HT1080 (cell line): ENCODE measurements at regions not wholly inside any gene's neighbourhood (a gene's known extent, or its start where the extent isn't known, plus 50 kb on each side); places are given as distances from the start of the nearest gene placed in this dataset.
"Not testable (repeated sequence)": the region's sequence is repeated elsewhere in the genome, so short reads cannot be mapped to it uniquely, and the experiment has no call there.

Experiments
- DNase-seq: peaks from one replicate; pipeline ENCODE4 v3.0.0-alpha.2; 2015; ENCODE audit warnings: low read depth

GRCh38 chr12:24378548-24379407 is 429.3 kb upstream of the SOX5 start:
- no peak for DNase-seq

- no peak for DNase-seq
Measured at GRCh38 chr12:24374452-24374851, 425.0 kb upstream of the SOX5 start.

GRCh38 chr12:24373004-24373403 is 423.5 kb upstream of the SOX5 start:
- no peak for DNase-seq

- no peak for DNase-seq
Measured at GRCh38 chr12:24366514-24366913, 417.0 kb upstream of the SOX5 start.

- no peak for DNase-seq
Measured at GRCh38 chr12:24364921-24365320, 415.5 kb upstream of the SOX5 start.

GRCh38 chr12:24363177-24363754 is 413.8 kb upstream of the SOX5 start:
- DNase-seq = no peak

- no peak for DNase-seq
Measured at GRCh38 chr12:24361877-24362580, 412.6 kb upstream of the SOX5 start.

GRCh38 chr12:24360907-24361306 is 411.4 kb upstream of the SOX5 start:
- DNase-seq = no peak

GRCh38 chr12:24360461-24360860 is 411.0 kb upstream of the SOX5 start:
- no peak for DNase-seq

GRCh38 chr12:24360057-24360456 is 410.6 kb upstream of the SOX5 start:
- DNase-seq = no peak

- DNase-seq = no peak
Measured at GRCh38 chr12:24359418-24359817, 409.9 kb upstream of the SOX5 start.

GRCh38 chr12:24356240-24356804 is 406.9 kb upstream of the SOX5 start:
- DNase-seq = no peak

GRCh38 chr12:24352363-24352762 is 402.9 kb upstream of the SOX5 start:
- no peak for DNase-seq

GRCh38 chr12:24349051-24349799 is 399.8 kb upstream of the SOX5 start:
- DNase-seq = no peak

GRCh38 chr12:24348180-24348579 is 398.7 kb upstream of the SOX5 start:
- DNase-seq = not testable (repeated sequence)

GRCh38 chr12:24328261-24328660 is 378.8 kb upstream of the SOX5 start:
- no peak for DNase-seq

- DNase-seq = no peak
Measured at GRCh38 chr12:24325331-24325730, 375.9 kb upstream of the SOX5 start.

- no peak for DNase-seq
Measured at GRCh38 chr12:24307716-24308335, 358.4 kb upstream of the SOX5 start.

GRCh38 chr12:24307153-24307552 is 357.7 kb upstream of the SOX5 start:
- DNase-seq = no peak

- DNase-seq = no peak
Measured at GRCh38 chr12:24306001-24306400, 356.5 kb upstream of the SOX5 start.

- DNase-seq = no peak
Measured at GRCh38 chr12:24304285-24304684, 354.8 kb upstream of the SOX5 start.
